ENCODE measurements at regions not wholly inside any gene's neighbourhood (a gene's known extent, or its start where the extent isn't known, plus 50 kb on each side); places are given as distances from the start of the nearest gene placed in this dataset.

DNA sequence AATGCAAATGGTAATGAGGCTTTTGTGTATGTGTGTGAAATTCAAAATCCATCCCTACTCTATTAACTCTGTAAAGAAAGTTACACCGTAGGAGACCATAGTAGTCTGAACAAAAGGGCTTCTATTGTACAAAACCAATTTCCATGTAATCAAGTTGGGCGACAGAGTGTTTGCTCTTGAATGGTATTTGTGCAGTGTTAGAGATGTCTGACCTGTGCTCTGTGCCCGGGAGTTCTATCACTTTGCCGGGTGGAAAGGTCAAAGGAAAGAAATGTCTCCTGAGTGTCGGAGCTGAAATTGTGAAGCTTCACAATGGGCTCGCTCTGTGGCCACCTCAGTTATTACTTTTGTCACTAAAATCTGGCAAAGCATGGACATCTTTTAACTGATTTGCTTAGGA, 312.0 kb downstream of the SAMD5 start:
- no peak for DNase-seq (ENCODE audit: low read depth)

GRCh38 chr6:147821295-147821897, 312.9 kb downstream of the SAMD5 start:
- DNase-seq (ENCODE audit: low read depth), result no peak

- DNase-seq (ENCODE audit: low read depth), result no peak
Observed at GRCh38 chr6:147823936-147824335, 315.4 kb downstream of the SAMD5 start.

GRCh38 chr6:147825848-147826247, 317.4 kb downstream of the SAMD5 start:
- DNase-seq (ENCODE audit: low read depth), result no peak

DNA sequence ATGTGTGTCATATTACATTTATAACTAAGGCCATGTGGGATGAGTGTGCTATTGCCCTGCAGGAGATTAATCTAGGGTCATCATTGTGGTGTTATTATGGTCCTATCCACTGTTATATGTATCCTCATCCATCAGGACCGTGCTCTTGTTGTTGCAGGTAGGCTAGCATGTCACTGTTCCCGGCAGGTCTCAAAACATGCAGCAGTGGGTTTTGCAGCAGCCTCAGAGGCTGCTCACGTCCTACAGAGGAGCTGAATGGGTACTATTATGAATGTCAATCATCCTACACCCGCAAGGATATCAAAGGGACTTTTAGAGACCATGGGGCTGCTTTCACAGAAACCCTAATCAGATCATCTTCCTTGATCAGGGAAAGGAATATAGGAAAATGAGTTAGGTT, 318.2 kb downstream of the SAMD5 start:
- no peak for DNase-seq (ENCODE audit: low read depth)

DNA sequence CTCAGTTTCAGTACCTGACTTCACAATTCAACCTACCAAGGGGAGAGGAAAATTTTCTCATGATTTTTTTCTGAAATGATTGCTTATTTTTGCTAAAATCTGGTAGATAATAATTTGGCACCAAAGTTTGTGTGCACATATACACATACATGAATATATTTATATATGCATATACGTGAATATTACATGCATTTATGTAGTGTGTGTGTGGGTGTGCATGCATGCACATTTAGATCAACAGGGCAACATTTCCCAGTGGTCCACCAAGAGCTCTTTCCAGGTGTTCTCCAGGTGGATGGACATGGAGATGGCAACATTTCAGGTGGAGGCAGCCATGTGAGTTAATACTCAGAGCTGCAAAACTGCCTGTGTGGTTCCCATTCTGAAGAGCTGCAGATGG, 320.9 kb downstream of the SAMD5 start:
- DNase-seq (ENCODE audit: low read depth), result no peak

GRCh38 chr6:147829835-147830234, 321.3 kb downstream of the SAMD5 start:
- DNase-seq (ENCODE audit: low read depth), result no peak

GRCh38 chr6:147831356-147831755, 322.9 kb downstream of the SAMD5 start:
- no peak for DNase-seq (ENCODE audit: low read depth)

DNA sequence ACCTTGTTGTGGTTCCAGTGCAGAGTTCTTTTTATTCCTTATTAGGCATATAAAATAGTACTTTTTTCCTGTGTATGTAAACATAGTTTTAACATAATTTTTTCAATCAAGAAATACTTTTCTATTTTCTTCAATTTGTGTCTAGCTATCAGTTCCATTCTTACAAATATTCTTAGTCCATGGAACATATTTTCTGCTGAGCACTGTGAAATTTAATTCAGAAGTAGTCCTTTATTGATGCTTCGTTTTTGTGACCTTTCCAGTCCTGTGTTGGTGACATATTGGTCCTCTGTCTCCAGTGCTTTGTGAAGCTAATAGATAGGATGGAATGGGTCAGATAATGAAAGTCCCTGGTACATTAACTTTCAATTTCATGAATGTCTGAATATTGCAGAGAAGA, 325.1 kb downstream of the SAMD5 start:
- no peak for DNase-seq (ENCODE audit: low read depth)

- no peak for DNase-seq (ENCODE audit: low read depth)
Observed at GRCh38 chr6:147834084-147834776, 325.7 kb downstream of the SAMD5 start.

- no peak for DNase-seq (ENCODE audit: low read depth)
Observed at GRCh38 chr6:147837540-147837939, 329.1 kb downstream of the SAMD5 start.

- DNase-seq (ENCODE audit: low read depth), result no peak
Observed at GRCh38 chr6:147839708-147840610, 331.5 kb downstream of the SAMD5 start.

DNA sequence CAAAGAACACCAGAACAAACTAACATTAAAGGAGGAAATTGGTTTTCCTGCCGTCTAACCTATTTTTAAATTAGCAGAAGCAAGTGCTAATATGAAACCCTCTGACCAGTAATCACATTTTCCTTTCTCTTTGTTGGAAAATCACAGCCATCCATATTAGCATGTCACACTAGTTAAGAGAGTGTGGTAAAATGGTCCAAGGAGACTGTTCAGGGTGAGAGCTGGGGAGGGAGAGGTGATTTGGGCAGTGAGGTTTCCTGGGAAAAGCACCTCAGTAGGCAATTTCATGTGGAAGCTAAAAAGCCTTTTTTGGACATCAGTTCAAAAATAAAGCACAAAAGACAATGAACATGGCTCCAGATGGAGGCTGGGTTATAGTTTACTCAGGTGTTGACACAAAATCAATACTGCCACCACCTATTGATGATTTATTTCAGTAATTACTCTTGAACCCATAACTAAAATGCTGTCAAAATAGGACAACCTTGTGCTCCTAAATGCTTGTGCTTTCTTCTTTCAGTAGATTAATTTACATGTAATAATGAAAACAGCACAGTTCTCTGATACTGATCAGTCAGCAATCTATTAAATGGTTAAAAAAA, 333.2 kb downstream of the SAMD5 start:
- DNase-seq (ENCODE audit: low read depth), result no peak

DNA sequence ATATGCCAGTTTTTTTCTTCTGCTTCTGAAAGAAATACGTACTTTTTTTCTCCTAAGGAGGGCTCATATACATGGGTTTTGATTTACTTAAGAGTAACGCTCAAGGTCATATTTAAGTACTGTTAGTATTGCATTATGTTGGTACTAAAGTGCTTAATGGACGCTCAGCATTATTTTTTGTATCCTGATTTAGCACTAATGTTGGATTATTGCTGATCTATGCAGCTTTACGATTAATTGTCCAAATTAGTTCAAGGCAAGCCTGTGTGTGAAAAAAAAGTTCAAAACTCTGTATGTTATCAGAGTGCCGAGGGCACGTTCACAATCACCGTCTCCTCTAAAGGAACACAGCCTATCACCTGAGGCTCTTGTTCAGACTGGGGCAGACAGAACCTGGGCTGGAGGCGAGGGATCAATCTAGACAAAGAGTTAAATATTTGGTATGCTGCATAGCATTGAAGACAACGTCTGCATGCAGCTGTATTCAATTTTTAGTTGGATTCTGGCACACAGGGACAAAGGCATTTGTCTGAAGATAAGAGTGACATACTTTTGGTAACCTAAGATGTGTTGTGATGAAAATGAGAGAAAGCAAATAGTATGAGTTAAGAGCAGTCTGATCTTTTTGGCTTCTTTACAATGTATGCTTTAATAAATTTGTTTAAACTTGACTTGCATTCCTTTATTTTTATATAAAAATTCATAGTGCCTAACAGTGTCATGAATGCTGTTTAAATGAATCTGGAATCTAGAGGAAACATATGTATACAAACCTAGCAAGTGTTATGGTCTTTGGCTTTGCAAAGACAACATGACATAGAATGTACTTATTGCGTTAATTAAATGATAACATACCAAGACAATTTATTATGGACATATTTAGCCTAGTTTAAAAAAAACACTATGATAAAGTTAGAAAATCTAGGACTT, 341.2 kb downstream of the SAMD5 start:
- no peak for DNase-seq (ENCODE audit: low read depth)

GRCh38 chr6:147852772-147853171, 344.3 kb downstream of the SAMD5 start:
- DNase-seq (ENCODE audit: low read depth), result no peak

DNA sequence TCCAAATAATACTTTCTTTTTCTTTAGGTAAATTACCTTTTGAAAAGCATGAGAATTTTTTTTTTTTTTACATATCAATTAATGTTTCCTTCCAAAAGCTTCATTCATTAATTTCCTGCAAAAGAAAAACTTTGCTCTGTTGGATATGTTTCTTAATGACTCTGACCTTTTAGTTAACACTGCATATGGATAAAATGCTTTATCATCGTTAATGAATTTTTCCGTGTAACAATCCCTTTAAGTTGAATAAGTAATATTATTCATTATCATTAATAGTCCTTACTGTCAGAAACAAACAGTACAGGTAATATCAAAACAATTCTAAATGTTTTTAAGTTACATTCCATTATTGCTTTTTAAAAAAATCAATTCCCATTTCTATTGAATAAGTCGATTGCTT, 345.1 kb downstream of the SAMD5 start:
- DNase-seq (ENCODE audit: low read depth), result no peak

- no peak for DNase-seq (ENCODE audit: low read depth)
Observed at GRCh38 chr6:147855803-147856482, 347.5 kb downstream of the SAMD5 start.

DNA sequence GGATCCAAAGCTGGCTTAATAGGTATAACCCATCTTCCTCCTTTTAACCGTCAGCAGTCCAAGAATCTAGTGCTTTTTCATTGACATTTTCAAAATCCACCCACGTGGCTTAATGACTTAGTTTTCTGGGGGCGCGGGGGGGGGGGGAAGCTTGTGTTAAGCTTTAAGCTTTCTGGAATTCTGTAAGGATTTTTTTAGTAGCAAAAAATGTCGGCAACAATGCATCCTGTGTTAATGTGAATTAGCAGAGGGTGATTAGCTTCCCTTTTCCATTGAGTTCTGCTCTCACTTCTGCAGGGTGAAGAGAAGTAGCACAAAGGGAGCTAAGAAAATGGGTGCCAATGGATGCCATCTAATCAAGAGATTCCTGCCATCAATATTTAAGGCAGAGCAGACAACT, 348.2 kb downstream of the SAMD5 start:
- no peak for DNase-seq (ENCODE audit: low read depth)

GRCh38 chr6:147858421-147858820, 349.9 kb downstream of the SAMD5 start:
- no peak for DNase-seq (ENCODE audit: low read depth)

- DNase-seq (ENCODE audit: low read depth), result no peak
Observed at GRCh38 chr6:147859071-147859470, 350.6 kb downstream of the SAMD5 start.

DNA sequence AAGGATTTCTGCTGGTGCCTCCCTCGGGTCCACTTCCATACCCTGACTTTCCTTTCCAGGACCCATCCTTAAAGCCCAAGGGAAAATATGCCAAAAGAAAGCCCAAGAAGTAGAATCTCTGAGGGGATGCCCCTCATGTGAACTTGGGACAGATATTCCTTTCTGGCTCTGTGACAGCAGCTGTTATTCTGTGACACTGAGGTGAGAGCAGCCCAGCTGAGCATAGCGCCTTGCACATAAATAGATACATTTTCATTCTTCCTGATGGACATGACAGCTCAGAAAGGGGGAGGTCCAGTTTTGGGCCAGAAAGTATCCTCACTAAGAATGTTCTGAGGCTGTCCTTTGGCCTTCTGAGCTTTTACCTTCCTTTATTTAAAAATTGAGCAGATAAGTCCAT, 353.2 kb downstream of the SAMD5 start:
- DNase-seq (ENCODE audit: low read depth), result no peak

All from GM04504 (cell line).